H9 (cell line): ENCODE measurements at regions not wholly inside any gene's neighbourhood (a gene's known extent, or its start where the extent isn't known, plus 50 kb on each side); places are given as distances from the start of the nearest gene placed in this dataset.

Experiments used
- DNase-seq: peaks from one replicate; pipeline ENCODE4 v3.0.0-alpha.2; 2017
- H2AFZ ChIP-seq: one replicate; pipeline ENCODE4 v1.6.1; 2013; ENCODE audit warnings: mild to moderate bottlenecking, low read length, control low read depth, moderate library complexity
- H2AK5ac ChIP-seq: 2 replicates; pipeline ENCODE4 v1.6.1; 2013; ENCODE audit warnings: low read length, control low read depth, mixed read lengths; ENCODE audit not compliant: insufficient read length
- H2BK120ac ChIP-seq: one replicate; pipeline ENCODE4 v1.6.1; 2013; ENCODE audit warnings: low read depth, mild to moderate bottlenecking, low read length, control low read depth, inconsistent platforms; ENCODE audit not compliant: poor library complexity, severe bottlenecking
- H2BK12ac ChIP-seq: 2 replicates; pipeline ENCODE4 v1.6.1; 2013; ENCODE audit warnings: low read length, control low read depth, mixed read lengths, low read depth; ENCODE audit not compliant: insufficient read length
- H2BK15ac ChIP-seq: 2 replicates; pipeline ENCODE4 v1.6.1; 2013; ENCODE audit warnings: low read depth, low read length, control low read depth
- H2BK20ac ChIP-seq: one replicate; pipeline ENCODE4 v1.6.1; 2013; ENCODE audit warnings: low read depth, mild to moderate bottlenecking, low read length, control low read depth, inconsistent platforms; ENCODE audit not compliant: poor library complexity, severe bottlenecking
- H2BK5ac ChIP-seq: 2 replicates; pipeline ENCODE4 v1.6.1; 2013; ENCODE audit warnings: low read length, control low read depth, mixed read lengths; ENCODE audit not compliant: insufficient read length
- H3K14ac ChIP-seq: 2 replicates; pipeline ENCODE4 v1.6.1; 2013; ENCODE audit warnings: low read length, control low read depth; ENCODE audit not compliant: insufficient read depth
- H3K18ac ChIP-seq: 2 replicates; pipeline ENCODE4 v1.6.1; 2013; ENCODE audit warnings: low read depth, mild to moderate bottlenecking, mixed read lengths, low read length, control low read depth; ENCODE audit not compliant: insufficient read length
- H3K23ac ChIP-seq: 2 replicates; pipeline ENCODE4 v1.6.1; 2013; ENCODE audit warnings: low read length, control low read depth, mixed read lengths, low read depth; ENCODE audit not compliant: insufficient read length
- H3K23me2 ChIP-seq: 2 replicates; pipeline ENCODE4 v1.6.1; 2013; ENCODE audit warnings: low read depth, mild to moderate bottlenecking, mixed read lengths, low read length, control low read depth; ENCODE audit not compliant: insufficient read length, poor library complexity, severe bottlenecking
- H3K27ac ChIP-seq: 2 replicates; pipeline ENCODE4 v1.5.1; 2013; ENCODE audit warnings: low read length, control low read depth, mixed read lengths, low read depth; ENCODE audit not compliant: insufficient read length
- H3K27me3 ChIP-seq: 2 replicates; pipeline ENCODE4 v1.6.1; 2013; ENCODE audit warnings: low read length, control low read depth, inconsistent platforms; ENCODE audit not compliant: insufficient read depth
- H3K4ac ChIP-seq: 2 replicates; pipeline ENCODE4 v1.6.1; 2013; ENCODE audit warnings: low read depth, mild to moderate bottlenecking, control low read depth, inconsistent platforms, low read length, moderate library complexity
- H3K4me1 ChIP-seq: 2 replicates; pipeline ENCODE4 v1.6.1; 2013; ENCODE audit warnings: low read length, control low read depth, inconsistent platforms; ENCODE audit not compliant: insufficient read depth
- H3K4me2 ChIP-seq: 2 replicates; pipeline ENCODE4 v1.6.1; 2013; ENCODE audit warnings: low read length, control low read depth, mixed read lengths; ENCODE audit not compliant: insufficient read length, insufficient read depth
- H3K56ac ChIP-seq: 2 replicates; pipeline ENCODE4 v1.6.1; 2013; ENCODE audit warnings: low read depth, mild to moderate bottlenecking, mixed read lengths, low read length, control low read depth; ENCODE audit not compliant: insufficient read length
- H3K79me1 ChIP-seq: 2 replicates; pipeline ENCODE4 v1.6.1; 2013; ENCODE audit warnings: low read depth, mild to moderate bottlenecking, moderate library complexity, low read length, control low read depth, inconsistent platforms; ENCODE audit not compliant: insufficient read depth, poor library complexity, severe bottlenecking
- H3K79me2 ChIP-seq: 2 replicates; pipeline ENCODE4 v1.6.1; 2013; ENCODE audit warnings: low read length, control low read depth, inconsistent platforms; ENCODE audit not compliant: insufficient read depth
- H3K9ac ChIP-seq: 2 replicates; pipeline ENCODE4 v1.6.1; 2013; ENCODE audit warnings: low read length, control low read depth, mixed read lengths; ENCODE audit not compliant: insufficient read length; ENCODE audit errors: extremely low read depth
- H3K9me3 ChIP-seq: one replicate; pipeline ENCODE4 v1.6.1; 2013; ENCODE audit warnings: low read depth, low read length, inconsistent platforms; ENCODE audit not compliant: control insufficient read depth
- H3T11ph ChIP-seq: one replicate; pipeline ENCODE4 v1.6.1; 2013; ENCODE audit warnings: mild to moderate bottlenecking, low read length, control low read depth, inconsistent platforms
- H4K20me1 ChIP-seq: one replicate; pipeline ENCODE4 v1.6.1; 2013; ENCODE audit not compliant: control insufficient read depth, insufficient read length, insufficient read depth
- H4K5ac ChIP-seq: 2 replicates; pipeline ENCODE4 v1.6.1; 2013; ENCODE audit warnings: low read depth, mild to moderate bottlenecking, mixed read lengths, low read length, control low read depth; ENCODE audit not compliant: insufficient read length
- H4K8ac ChIP-seq: replicated peaks from 2 replicates; pipeline ENCODE4 v1.6.1; 2013; ENCODE audit warnings: low read length, control low read depth, mixed read lengths, low read depth; ENCODE audit not compliant: insufficient read length
- H4K91ac ChIP-seq: 2 replicates; pipeline ENCODE4 v1.6.1; 2013; ENCODE audit warnings: low read depth, mild to moderate bottlenecking, moderate library complexity, mixed read lengths, low read length, control low read depth; ENCODE audit not compliant: insufficient read length
- H3K27ac Mint-ChIP-seq, 3 experiments: 2 replicates in 2 of 3; 3 replicates in 1 of 3; pipeline ENCODE4 v1.8.0; 2020 to 2021; ENCODE audit warnings: mixed read lengths in 3 of 3, mild to moderate bottlenecking in 1 of 3, moderate library complexity in 1 of 3
- H3K27me3 Mint-ChIP-seq: 2 replicates; pipeline ENCODE4 v1.8.0; 2021; ENCODE audit warnings: low read depth, mild to moderate bottlenecking, moderate library complexity, mixed read lengths
- H3K36me3 Mint-ChIP-seq, 3 experiments: 2 replicates in 2 of 3; 3 replicates in 1 of 3; pipeline ENCODE4 v1.8.0; 2020 to 2021; ENCODE audit warnings: low read depth in 3 of 3, mixed read lengths in 3 of 3; ENCODE audit not compliant: insufficient read depth in 1 of 3
- H3K4me1 Mint-ChIP-seq, 2 experiments: 2 replicates each; pipeline ENCODE4 v1.8.0; 2020; ENCODE audit warnings: mixed read lengths in 2 of 2
- H3K4me3 Mint-ChIP-seq, 2 experiments: 2 replicates in 1 of 2; 3 replicates in 1 of 2; pipeline ENCODE4 v1.8.0; 2020 to 2021; ENCODE audit warnings: mild to moderate bottlenecking in 2 of 2, mixed read lengths in 2 of 2, moderate library complexity in 1 of 2
- H3K9me3 Mint-ChIP-seq, 2 experiments: 2 replicates in 1 of 2; 3 replicates in 1 of 2; pipeline ENCODE4 v1.8.0; 2020; ENCODE audit warnings: mild to moderate bottlenecking in 2 of 2, mixed read lengths in 2 of 2, moderate library complexity in 1 of 2
- CTCF ChIP-seq: fragments of 200-600 bp; sonication (generic); conservative IDR thresholded peaks from 3 replicates; pipeline ENCODE4 v1.8.0; 2021; ENCODE audit warnings: antibody characterized with exemption, mild to moderate bottlenecking

GRCh38 chr4:129254126-129254525 is 158.2 kb downstream of the C4orf33 start:
- H3K23me2 ChIP-seq, result no peaks in the 10 kb centered on the region
- H2AFZ ChIP-seq, result no peak overlapping the region
- H2BK120ac ChIP-seq, result no peak overlapping the region
- H2AK5ac ChIP-seq, result no peak overlapping the region
- Mint-ChIP-seq H3K27me3 (no peaks in the 10 kb centered on the region; the same call in 1 of the 2 replicates), H3K36me3 (peaks cover 2 to 4% (median 3%) of the 10 kb centered on the region in 3 experiments; a peak in 4 of 7 replicates), H3K4me1 (peaks cover 9 to 13% of the 10 kb centered on the region in 2 experiments), H3K4me3 (no peak overlapping the region), H3K9me3 (peaks cover 4% of the 10 kb centered on the region in 2 experiments; a peak in 4 of 5 replicates), H3K27ac (no peak overlapping the region)
- H2BK15ac ChIP-seq, result no peak overlapping the region
- H3K23ac ChIP-seq, result no peak overlapping the region
- H3K9ac ChIP-seq, result no peak overlapping the region
- H3K79me1 ChIP-seq, result no peaks in the 10 kb centered on the region
- no peak for TF ChIP-seq CTCF
- no peak overlapping the region for H3K56ac ChIP-seq
- H3K79me2 ChIP-seq, result no peaks in the 10 kb centered on the region
- H3K4me1 ChIP-seq, result no peaks in the 10 kb centered on the region
- H4K20me1 ChIP-seq, result no peaks in the 10 kb centered on the region
- no peak overlapping the region for H3K4ac ChIP-seq
- no peaks in the 10 kb centered on the region for H3K9me3 ChIP-seq
- no peaks in the 10 kb centered on the region for H3K27me3 ChIP-seq
- no peak overlapping the region for H2BK12ac ChIP-seq
- H4K8ac ChIP-seq, result no peak overlapping the region
- no peak overlapping the region for H4K91ac ChIP-seq
- no peak overlapping the region for H3K4me2 ChIP-seq
- H3K18ac ChIP-seq, result no peak overlapping the region
- H2BK5ac ChIP-seq, result no peak overlapping the region
- no peak overlapping the region for H3K27ac ChIP-seq
- H3T11ph ChIP-seq, result no peak overlapping the region
- no peak overlapping the region for H2BK20ac ChIP-seq
- H4K5ac ChIP-seq, result no peak overlapping the region
- no peak overlapping the region for H3K14ac ChIP-seq
- DNase-seq, result no peak
